ENCODE measurements at regions not wholly inside any gene's neighbourhood (a gene's known extent, or its start where the extent isn't known, plus 50 kb on each side); places are given as distances from the start of the nearest gene placed in this dataset.

DNA sequence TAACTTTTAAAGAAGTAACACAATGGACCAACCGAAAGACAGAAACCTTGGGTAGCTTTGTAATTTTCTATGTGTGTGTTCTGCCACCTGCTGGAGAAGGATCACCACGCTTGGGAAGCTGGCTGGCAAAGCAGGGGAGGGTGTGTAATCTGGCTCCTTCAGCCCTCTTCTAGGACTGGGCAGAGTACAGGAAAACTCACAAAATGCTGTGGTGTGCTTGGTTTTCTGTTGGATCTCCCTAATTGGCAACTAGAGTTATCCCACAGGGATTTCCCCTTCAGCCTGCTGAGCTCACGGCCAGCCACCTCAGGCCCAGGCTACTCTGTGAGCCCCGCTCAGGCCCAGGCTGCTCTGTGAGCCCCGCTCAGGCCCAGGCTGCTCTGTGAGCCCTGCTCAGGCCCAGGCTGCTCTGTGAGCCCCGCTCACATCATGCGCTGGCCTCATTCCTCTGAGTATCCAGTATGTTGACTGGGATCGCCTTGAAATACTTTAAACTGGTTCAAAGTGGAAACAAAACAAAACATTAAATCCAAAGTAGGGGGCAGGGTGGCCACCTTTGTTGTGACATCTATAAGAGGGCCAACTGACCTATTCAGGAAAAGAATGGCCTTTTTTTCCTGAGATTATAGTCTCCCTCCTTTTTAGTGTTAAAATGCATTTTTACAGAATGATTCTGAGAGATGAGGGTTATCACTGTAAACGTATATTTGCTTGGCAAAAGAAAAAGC, 52.0 kb upstream of the RNU6-8 start:
- Mint-ChIP-seq H3K27ac (no peak overlapping the region), H3K4me1 (no peaks in the 10 kb centered on the region), H3K36me3 (no peaks in the 10 kb centered on the region), H3K27me3 (no peaks in the 10 kb centered on the region), H3K4me3 (no peak overlapping the region), H3K9me3 (no peaks in the 10 kb centered on the region)
- DNase-seq (ENCODE audit: low spot score in 2 of 2): peak; percentile 47 to 58
- peak; percentile 79 for ATAC-seq (ENCODE audit: low read depth)

DNA sequence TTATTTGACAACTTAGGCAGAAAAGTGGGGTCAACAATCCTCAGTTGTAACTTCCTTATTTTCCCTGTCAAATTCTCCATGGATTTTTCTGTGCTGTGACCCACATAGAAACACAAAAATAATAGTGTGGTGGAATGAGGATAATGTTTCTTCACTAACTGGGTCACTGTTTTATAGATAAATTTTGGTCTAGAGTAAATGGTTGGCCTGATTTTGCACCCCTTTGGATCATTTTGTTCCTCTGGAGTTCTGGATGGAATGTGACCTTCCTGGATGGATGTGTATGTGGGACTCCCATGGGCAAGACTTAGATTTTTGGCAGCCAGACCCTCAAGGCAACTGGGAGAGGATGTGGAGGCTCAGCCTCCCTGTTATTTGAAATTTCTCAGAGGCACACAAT, 52.7 kb upstream of the RNU6-8 start:
- Mint-ChIP-seq H3K9me3 (no peaks in the 10 kb centered on the region), H3K27ac (no peak overlapping the region), H3K4me3 (no peak overlapping the region), H3K36me3 (no peaks in the 10 kb centered on the region), H3K27me3 (no peaks in the 10 kb centered on the region), H3K4me1 (no peaks in the 10 kb centered on the region)
- DNase-seq (ENCODE audit: low spot score in 2 of 2): no peak
- ATAC-seq (ENCODE audit: low read depth): no peak

DNA sequence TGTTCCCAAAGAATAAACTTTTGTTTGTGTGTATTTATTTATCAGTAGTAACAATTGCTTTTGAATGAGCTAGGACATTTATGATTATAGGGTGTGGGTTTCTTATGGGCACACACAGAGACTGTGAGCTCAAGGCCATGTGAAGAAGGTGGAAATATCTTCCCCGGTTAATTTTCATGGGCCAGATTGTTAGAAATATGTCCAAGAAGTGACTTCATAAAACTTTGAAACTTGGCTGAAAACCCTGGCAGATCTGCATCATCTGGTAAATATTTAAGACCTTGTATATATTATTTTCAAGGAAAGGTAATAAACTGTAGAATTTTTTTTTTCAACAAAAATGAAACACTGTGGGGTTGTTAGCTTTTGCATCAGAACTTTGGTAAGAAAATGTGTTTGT, 53.5 kb upstream of the RNU6-8 start:
- DNase-seq (ENCODE audit: low spot score in 2 of 2): no peak
- ATAC-seq (ENCODE audit: low read depth): no peak
- Mint-ChIP-seq H3K4me1 (peaks cover 3% of the 10 kb centered on the region), H3K36me3 (no peaks in the 10 kb centered on the region), H3K27me3 (no peaks in the 10 kb centered on the region), H3K4me3 (no peak overlapping the region), H3K27ac (no peak overlapping the region), H3K9me3 (no peaks in the 10 kb centered on the region)

DNA sequence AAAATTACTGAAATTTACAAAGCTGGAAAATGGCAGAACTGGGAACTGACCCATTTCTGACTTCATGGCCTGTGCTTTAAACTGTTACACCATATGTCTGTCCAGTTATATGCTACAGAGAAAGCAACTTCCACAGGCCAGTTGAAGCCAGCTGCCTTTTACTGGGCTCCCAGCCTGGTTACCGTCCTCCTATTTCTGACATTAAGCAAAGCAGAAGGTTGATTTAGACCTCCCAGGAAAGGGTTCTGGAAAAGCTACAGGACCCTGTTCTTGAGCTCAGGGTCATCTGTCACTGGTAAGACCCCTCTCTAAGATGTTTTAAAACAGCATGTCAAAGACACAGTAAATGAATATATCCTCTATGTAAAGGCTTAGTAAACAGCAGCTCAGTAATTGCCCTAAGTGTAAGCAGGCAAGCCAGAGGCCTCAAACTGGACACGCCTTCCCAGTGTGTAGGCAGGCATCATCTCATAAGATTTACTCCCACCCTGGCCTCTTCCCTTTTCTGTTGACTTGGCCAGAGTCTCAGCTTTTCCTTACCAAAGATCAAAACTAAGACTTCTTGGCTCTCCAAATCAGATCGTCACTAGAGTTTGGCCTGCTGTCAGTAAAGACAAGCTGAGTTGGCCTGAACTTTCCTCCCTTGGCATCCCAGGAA, 55.4 kb upstream of the RNU6-8 start:
- Mint-ChIP-seq H3K36me3 (no peaks in the 10 kb centered on the region), H3K4me3 (no peak overlapping the region), H3K9me3 (no peaks in the 10 kb centered on the region), H3K4me1 (peaks cover 3% of the 10 kb centered on the region), H3K27ac (no peak overlapping the region), H3K27me3 (no peaks in the 10 kb centered on the region)
- no peak for ATAC-seq (ENCODE audit: low read depth)
- DNase-seq (ENCODE audit: low spot score in 2 of 2): no peak

DNA sequence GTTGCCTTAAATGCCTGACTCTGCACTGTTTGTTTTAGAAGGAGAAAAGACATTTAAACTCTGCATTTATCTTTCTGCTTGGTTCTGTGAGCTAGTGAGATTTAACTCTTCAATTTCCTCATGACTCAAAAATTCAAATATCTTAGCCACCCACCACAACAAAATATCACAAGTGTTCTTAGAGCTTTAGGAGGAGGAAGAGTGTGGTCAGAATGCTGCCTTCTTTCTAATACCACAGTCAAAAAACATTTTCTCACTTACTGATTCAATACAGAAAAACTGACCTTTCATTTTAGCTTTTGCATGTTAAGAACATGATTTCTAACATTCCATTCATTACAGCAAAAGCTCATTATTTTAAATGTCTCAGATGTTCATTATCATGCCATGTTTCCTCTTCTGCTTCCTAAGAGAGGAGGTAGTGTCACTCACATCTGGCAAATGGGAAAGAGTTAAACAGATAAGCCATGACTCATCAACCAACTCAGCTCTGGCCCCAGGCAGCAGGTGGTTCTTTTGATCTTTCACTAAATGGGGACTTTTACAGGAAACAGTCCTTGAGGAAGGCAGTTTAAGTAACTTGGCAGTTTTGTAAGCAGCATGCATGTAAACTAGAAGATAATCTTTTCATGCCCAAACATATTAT, 56.4 kb upstream of the RNU6-8 start:
- no peak for DNase-seq (ENCODE audit: low spot score in 2 of 2)
- Mint-ChIP-seq H3K4me3 (no peak overlapping the region), H3K27me3 (no peaks in the 10 kb centered on the region), H3K4me1 (peaks cover 3% of the 10 kb centered on the region), H3K36me3 (peaks cover 3% of the 10 kb centered on the region), H3K9me3 (peaks cover 5% of the 10 kb centered on the region), H3K27ac (no peak overlapping the region)
- ATAC-seq (ENCODE audit: low read depth): no peak

DNA sequence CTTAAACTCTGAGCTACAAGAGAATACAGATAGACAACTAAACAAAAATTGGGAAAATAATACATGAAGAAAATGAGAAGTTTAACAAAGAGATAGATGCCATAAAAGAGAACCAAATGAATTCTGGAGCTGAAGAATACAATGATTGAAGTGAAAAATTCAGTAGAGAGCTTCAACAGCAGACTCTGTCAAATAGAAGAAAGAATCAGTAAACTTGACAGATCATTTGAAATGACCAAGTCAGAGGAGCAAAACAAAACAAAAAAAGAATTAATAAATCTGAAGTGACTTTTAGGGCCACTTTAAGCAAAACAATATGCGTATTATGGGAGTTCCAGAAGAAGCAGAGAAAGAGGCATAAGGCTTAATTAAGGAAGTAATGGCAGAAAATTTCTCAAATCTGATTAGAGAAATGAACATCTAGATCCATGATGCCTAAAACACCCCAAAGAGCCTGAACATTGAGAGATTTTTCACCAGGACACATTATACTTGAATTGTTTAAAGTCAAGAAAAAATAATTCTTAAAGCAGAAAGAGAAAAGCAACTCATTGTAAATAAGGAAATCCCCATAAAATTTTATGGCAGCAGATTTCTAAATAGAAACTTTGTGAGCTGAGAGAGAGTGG, 61.0 kb upstream of the RNU6-8 start:
- no peak overlapping the region for H3K4me3 Mint-ChIP-seq
- H3K4me1 Mint-ChIP-seq: peaks cover 3% of the 10 kb centered on the region
- H3K36me3 Mint-ChIP-seq: peaks cover 7% of the 10 kb centered on the region
- DNase-seq (ENCODE audit: low spot score in 2 of 2) (no peak), ATAC-seq (ENCODE audit: low read depth) (no peak)
- no peak overlapping the region for H3K27ac Mint-ChIP-seq
- peaks cover 8% of the 10 kb centered on the region for H3K9me3 Mint-ChIP-seq
- H3K27me3 Mint-ChIP-seq: no peaks in the 10 kb centered on the region

DNA sequence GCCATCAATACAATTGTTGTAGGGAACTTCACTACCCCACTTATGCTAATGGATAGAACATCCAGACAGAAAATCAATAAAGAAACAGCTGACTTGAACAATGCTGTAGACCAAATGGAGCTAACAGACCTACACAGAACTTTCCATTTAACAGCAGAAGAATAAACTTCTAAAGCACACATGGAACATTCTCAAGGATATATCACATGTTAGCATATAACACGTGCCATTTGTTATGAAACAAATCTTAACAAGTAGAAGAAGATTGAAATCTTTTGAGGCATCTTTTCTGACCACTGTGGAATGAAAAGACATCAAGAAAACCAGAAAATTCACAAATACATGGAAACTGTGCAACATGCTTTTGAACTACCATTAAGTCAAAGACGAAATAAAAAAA, 62.5 kb upstream of the RNU6-8 start:
- Mint-ChIP-seq H3K4me3 (no peak overlapping the region), H3K9me3 (peaks cover 8% of the 10 kb centered on the region), H3K36me3 (peaks cover 7% of the 10 kb centered on the region), H3K27ac (no peak overlapping the region), H3K4me1 (peaks cover 3% of the 10 kb centered on the region), H3K27me3 (no peaks in the 10 kb centered on the region)
- ATAC-seq (ENCODE audit: low read depth) (no peak), DNase-seq (ENCODE audit: low spot score in 2 of 2) (no peak)

DNA sequence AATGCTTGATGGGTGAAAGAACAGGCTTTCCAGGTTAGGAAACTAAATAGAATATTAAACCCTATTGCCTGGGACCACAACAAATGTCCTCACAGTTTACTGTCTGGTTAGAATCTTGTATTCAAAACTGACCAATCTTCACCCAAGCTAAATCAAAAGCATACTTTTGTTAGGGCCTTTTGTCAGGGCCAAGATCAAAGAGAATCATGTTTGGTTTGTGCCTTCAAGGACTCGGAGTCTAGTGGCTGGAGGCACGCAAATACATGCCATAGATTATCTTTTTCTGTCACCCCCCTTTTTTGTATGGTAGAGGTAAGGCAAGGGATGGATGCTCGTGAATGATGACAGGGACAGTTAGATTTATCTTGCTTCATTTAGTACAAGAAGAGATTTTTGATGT, 51.1 kb upstream of the AKAP6 start:
- no peak overlapping the region for H3K4me3 Mint-ChIP-seq
- no peak for ATAC-seq (ENCODE audit: low read depth)

More for the DNA sequence above, 51.1 kb upstream of the AKAP6 start:
- no peak for DNase-seq (ENCODE audit: low spot score in 2 of 2)
- Mint-ChIP-seq H3K27ac (no peak overlapping the region), H3K9me3 (peaks cover 12% of the 10 kb centered on the region), H3K36me3 (peaks cover 5% of the 10 kb centered on the region), H3K4me1 (no peaks in the 10 kb centered on the region), H3K27me3 (peaks cover 3% of the 10 kb centered on the region)

Data from memory B cell (primary cell).